H1 (cell line): ENCODE measurements at regions not wholly inside any gene's neighbourhood (a gene's known extent, or its start where the extent isn't known, plus 50 kb on each side); places are given as distances from the start of the nearest gene placed in this dataset.

Experiments
- CTCF ChIA-PET: fragments of 300-600 bp; sonication (Branson Sonifier 250); formaldehyde crosslinking; loops from one replicate; lab custom pipeline; 2021; ENCODE audit not compliant: partially characterized antibody; lab: Charles Lee
- POLR2A ChIA-PET: fragments of 300-600 bp; sonication (Branson Sonifier 250); formaldehyde crosslinking; loops from one replicate; lab custom pipeline; 2021; ENCODE audit warnings: inconsistent platforms; ENCODE audit not compliant: partially characterized antibody; lab: Charles Lee
- DNase-seq, 2 experiments: peaks; one replicate each; pipeline versions ENCODE4 v3.0.0 to v3.0.0-alpha.2; 2010 to 2022; ENCODE audit warnings: low spot score in 2 of 2, low read depth in 1 of 2, mixed read lengths in 1 of 2
- FAIRE-seq: peaks from 2 replicates; lab custom pipeline; 2011; peaks lifted over from hg19 to GRCh38; lab: Jason Lieb, UNC
- H2AFZ ChIP-seq: 2 replicates; pipeline ENCODE4 v1.8.1; 2012; ENCODE audit warnings: low read length, inconsistent platforms
- H2AK5ac ChIP-seq: 2 replicates; pipeline ENCODE4 v1.6.1; 2013; ENCODE audit warnings: low read depth, low read length
- H2BK120ac ChIP-seq: replicated peaks from 2 replicates; pipeline ENCODE3; 2013; ENCODE audit warnings: low read depth, low read length, inconsistent platforms
- H2BK12ac ChIP-seq: 2 replicates; pipeline ENCODE4 v1.6.1; 2013; ENCODE audit warnings: low read depth, low read length
- H2BK15ac ChIP-seq: 2 replicates; pipeline ENCODE4 v1.6.1; 2013; ENCODE audit warnings: low read length
- H2BK20ac ChIP-seq: 2 replicates; pipeline ENCODE4 v1.6.1; 2013; ENCODE audit warnings: low read length
- H2BK5ac ChIP-seq: 2 replicates; pipeline ENCODE4 v1.6.1; 2013; ENCODE audit warnings: low read depth, low read length
- H3K14ac ChIP-seq: 2 replicates; pipeline ENCODE4 v1.6.1; 2013; ENCODE audit warnings: inconsistent platforms; ENCODE audit not compliant: insufficient read length
- H3K18ac ChIP-seq: 2 replicates; pipeline ENCODE4 v1.6.1; 2013; ENCODE audit warnings: low read length; ENCODE audit errors: extremely low read depth
- H3K23ac ChIP-seq: 2 replicates; pipeline ENCODE4 v1.6.1; 2013; ENCODE audit warnings: inconsistent platforms; ENCODE audit not compliant: insufficient read length
- H3K23me2 ChIP-seq: 2 replicates; pipeline ENCODE4 v1.6.1; 2013; ENCODE audit warnings: low read depth, low read length
- H3K27ac ChIP-seq: 2 replicates; pipeline ENCODE4 v1.6.1; 2011; ENCODE audit warnings: low read depth, low read length, inconsistent platforms
- H3K27me3 ChIP-seq, 4 experiments: replicated peaks in 1 of 4; 1 replicate in 1 of 4; 2 replicates in 3 of 4; pipeline versions ENCODE4 v1.6.1 to v1.8.1; 2011 to 2013; ENCODE audit warnings: low read length in 3 of 4, mild to moderate bottlenecking in 3 of 4, inconsistent platforms in 2 of 4, mixed read lengths in 2 of 4, moderate library complexity in 1 of 4; ENCODE audit not compliant: control insufficient read depth in 3 of 4, insufficient read depth in 3 of 4; ENCODE audit errors: extremely low read depth in 1 of 4
- H3K36me3 ChIP-seq, 4 experiments: 2 replicates each; pipeline versions ENCODE4 v1.6.1 to v1.8.1; 2011 to 2013; ENCODE audit warnings: mild to moderate bottlenecking in 4 of 4, low read length in 3 of 4, moderate library complexity in 2 of 4, control low read depth in 1 of 4, inconsistent platforms in 1 of 4; ENCODE audit not compliant: insufficient read depth in 4 of 4, control insufficient read depth in 2 of 4
- H3K4ac ChIP-seq: replicated peaks from 2 replicates; pipeline ENCODE3; 2013; ENCODE audit warnings: low read length, low read depth, mixed read lengths, inconsistent platforms; ENCODE audit not compliant: insufficient read length
- H3K4me1 ChIP-seq, 4 experiments: replicated peaks in 1 of 4; 1 replicate in 1 of 4; 2 replicates in 3 of 4; pipeline versions ENCODE4 v1.6.1 to v1.8.1; 2011 to 2013; ENCODE audit warnings: low read length in 3 of 4, inconsistent platforms in 2 of 4, mixed read lengths in 1 of 4; ENCODE audit not compliant: insufficient read depth in 4 of 4, control insufficient read depth in 3 of 4
- H3K4me2 ChIP-seq, 2 experiments: 2 replicates each; pipeline versions ENCODE4 v1.6.1 to v1.8.1; 2011 to 2013; ENCODE audit warnings: low read depth in 2 of 2, low read length in 2 of 2, control low read depth in 1 of 2, inconsistent platforms in 1 of 2, mild to moderate bottlenecking in 1 of 2; ENCODE audit not compliant: insufficient read depth in 1 of 2
- H3K4me3 ChIP-seq, 4 experiments: fragments of 200-600, 300-600 bp in 1 of 4; sonication (generic), shearing (Covaris generic), sonication (Bioruptor Twin) in 1 of 4; 2 replicates each; pipeline versions ENCODE4 v1.5.1 to v1.8.1; 2011 to 2016; ENCODE audit warnings: low read length in 4 of 4, low read depth in 3 of 4, control low read depth in 2 of 4, inconsistent platforms in 2 of 4, mild to moderate bottlenecking in 2 of 4, mixed read lengths in 1 of 4, moderate library complexity in 1 of 4; ENCODE audit not compliant: insufficient read depth in 2 of 4; ENCODE audit errors: extremely low read depth in 1 of 4
- H3K56ac ChIP-seq: replicated peaks from 2 replicates; pipeline ENCODE3; 2013; ENCODE audit warnings: low read depth, mild to moderate bottlenecking, mixed read lengths, low read length, inconsistent platforms; ENCODE audit not compliant: insufficient read length
- H3K79me1 ChIP-seq: 2 replicates; pipeline ENCODE4 v1.6.1; 2013; ENCODE audit warnings: low read depth, low read length, control low read depth
- H3K79me2 ChIP-seq, 2 experiments: 2 replicates each; pipeline versions ENCODE4 v1.6.1 to v1.8.1; 2012 to 2013; ENCODE audit warnings: low read length in 2 of 2, mild to moderate bottlenecking in 2 of 2, inconsistent platforms in 1 of 2; ENCODE audit not compliant: insufficient read depth in 2 of 2, control insufficient read depth in 1 of 2
- H3K9ac ChIP-seq, 4 experiments: replicated peaks in 1 of 4; 1 replicate in 1 of 4; 2 replicates in 3 of 4; pipeline versions ENCODE4 v1.6.1 to v1.8.1; 2011 to 2013; ENCODE audit warnings: low read depth in 3 of 4, low read length in 3 of 4, control low read depth in 2 of 4, mild to moderate bottlenecking in 2 of 4, moderate library complexity in 2 of 4, inconsistent platforms in 1 of 4; ENCODE audit errors: extremely low read depth in 1 of 4
- H3K9me3 ChIP-seq, 2 experiments: 2 replicates each; pipeline versions ENCODE4 v1.6.1 to v1.8.1; 2012 to 2013; ENCODE audit warnings: mild to moderate bottlenecking in 2 of 2, moderate library complexity in 2 of 2, control low read depth in 1 of 2, inconsistent platforms in 1 of 2, low read depth in 1 of 2, low read length in 1 of 2, mixed read lengths in 1 of 2; ENCODE audit not compliant: insufficient read depth in 2 of 2
- H4K20me1 ChIP-seq, 2 experiments: replicated peaks in 1 of 2; 2 replicates each; pipeline versions ENCODE3 to v1.8.1; 2011 to 2013; ENCODE audit warnings: inconsistent platforms in 2 of 2, low read length in 2 of 2, mild to moderate bottlenecking in 1 of 2; ENCODE audit not compliant: insufficient read depth in 2 of 2, control insufficient read depth in 1 of 2
- H4K5ac ChIP-seq: 2 replicates; pipeline ENCODE4 v1.6.1; 2013; ENCODE audit warnings: low read length, low read depth, mixed read lengths, inconsistent platforms; ENCODE audit not compliant: insufficient read length
- H4K8ac ChIP-seq: 2 replicates; pipeline ENCODE4 v1.8.0; 2013; ENCODE audit warnings: mild to moderate bottlenecking, moderate library complexity, low read length, inconsistent platforms; ENCODE audit not compliant: insufficient read depth; ENCODE audit errors: extremely low read depth
- H4K91ac ChIP-seq: replicated peaks from 2 replicates; pipeline ENCODE3; 2013; ENCODE audit warnings: low read length, mixed read lengths, inconsistent platforms; ENCODE audit not compliant: insufficient read length
- RNF2 ChIP-seq: fragments of 200-900, 300-1000 bp; sonication (generic); IDR thresholded peaks from 2 replicates; pipeline ENCODE4 v1.7.1; 2016; ENCODE audit warnings: borderline replicate concordance, low read depth, mild to moderate bottlenecking, antibody characterized with exemption, low read length; ENCODE audit not compliant: poor library complexity, severe bottlenecking; ENCODE audit errors: missing control alignments
- SIX5 ChIP-seq: IDR thresholded peaks from 2 replicates; pipeline ENCODE4 v1.6.1; 2011; ENCODE audit warnings: mild to moderate bottlenecking, low read depth, low read length
- WGBS, 2 experiments: shearing (Covaris generic) in 1 of 2; methylation state at CpG; one replicate each; pipeline versions ENCODE4 v1.1.6 to v1.1.7; 2013 to 2015; ENCODE audit warnings: low lambda C conversion rate in 2 of 2, mixed read lengths in 2 of 2, inconsistent platforms in 1 of 2, low coverage in 1 of 2, missing lambda C conversion rate in 1 of 2; ENCODE audit not compliant: insufficient replicate concordance in 2 of 2, insufficient coverage in 1 of 2, insufficient read length in 1 of 2; ENCODE audit errors: extremely low coverage in 1 of 2, missing lambda C conversion rate in 1 of 2; 5-methylcytosine and 5-hydroxymethylcytosine counted together
- TF ChIP-seq, protein P1 (sequence below): IDR thresholded peaks from 2 replicates; pipeline ENCODE4 v1.6.1; 2011; ENCODE audit warnings: low read depth, mild to moderate bottlenecking, low read length; ENCODE audit not compliant: insufficient read depth

DNA sequence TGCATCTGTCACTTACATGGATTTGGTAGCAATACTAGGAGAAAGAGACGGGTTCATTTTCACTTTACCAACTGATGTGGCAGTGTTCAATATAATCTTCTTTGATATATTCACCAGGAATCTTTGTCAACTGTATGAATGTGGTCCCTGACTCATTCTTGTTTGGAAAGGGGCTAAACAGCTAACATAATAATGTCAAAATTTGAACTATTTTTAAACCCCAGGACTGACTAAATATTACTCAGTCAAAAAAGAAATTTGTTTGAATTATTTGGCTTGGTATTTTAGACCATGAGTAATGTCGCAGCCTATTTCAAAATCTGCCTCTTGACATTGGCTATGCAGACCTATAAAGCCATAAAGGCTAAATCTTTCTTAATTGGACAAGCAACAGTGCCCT, 413.7 kb upstream of the RGPD4 start:
- Histone ChIP-seq H3K79me1 (no peaks in the 10 kb centered on the region), H2BK20ac (no peak overlapping the region), H4K20me1 (no peaks in the 10 kb centered on the region), H3K23me2 (no peaks in the 10 kb centered on the region), H3K79me2 (no peaks in the 10 kb centered on the region), H3K9me3 (no peaks in the 10 kb centered on the region), H3K9ac (no peak overlapping the region), H3K14ac (no peak overlapping the region), H2BK12ac (no peak overlapping the region), H4K8ac (no peak overlapping the region), H4K5ac (no peak overlapping the region), H2AK5ac (no peak overlapping the region), H2BK5ac (no peak overlapping the region), H4K91ac (no peak overlapping the region), H3K27me3 (no peaks in the 10 kb centered on the region; a peak in 1 of 7 replicates), H3K23ac (no peak overlapping the region), H2AFZ (no peak overlapping the region), H3K27ac (no peak overlapping the region), H3K4me1 (no peaks in the 10 kb centered on the region), H3K4me2 (no peak overlapping the region), H3K56ac (no peak overlapping the region), H3K36me3 (no peaks in the 10 kb centered on the region), H3K4me3 (no peak overlapping the region), H2BK15ac (no peak overlapping the region), H3K4ac (no peak overlapping the region), H3K18ac (no peak overlapping the region), H2BK120ac (no peak overlapping the region)
- no peak for TF ChIP-seq RNF2
- TF ChIP-seq SIX5: no peak
- TF ChIP-seq, protein P1, sequence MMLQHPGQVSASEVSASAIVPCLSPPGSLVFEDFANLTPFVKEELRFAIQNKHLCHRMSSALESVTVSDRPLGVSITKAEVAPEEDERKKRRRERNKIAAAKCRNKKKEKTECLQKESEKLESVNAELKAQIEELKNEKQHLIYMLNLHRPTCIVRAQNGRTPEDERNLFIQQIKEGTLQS: no peak
- CTCF ChIA-PET: interaction anchor here (0.6 to 1.8 kb wide), 5 partner anchors 9 to 20 kb away, joined by 3 to 5 read pairs (median 3); no protein-coding TSS in a partner anchor
- POLR2A ChIA-PET: no interaction called here
- WGBS, 2 experiments: 98% methylated on average over 2 of the region's 2 CpGs; no CpG with 5 or more reads in 1 of the 2 experiments
- DNase-seq (no peak), FAIRE-seq (no peak)
